CD4-positive, alpha-beta memory T cell (primary cell): ENCODE measurements at regions not wholly inside any gene's neighbourhood (a gene's known extent, or its start where the extent isn't known, plus 50 kb on each side); places are given as distances from the start of the nearest gene placed in this dataset.

ENCODE experiments used
- CTCF ChIA-PET: fragments of 350-600 bp; sonication (Branson Sonifier 250); formaldehyde crosslinking; loops from one replicate; lab custom pipeline; 2021; ENCODE audit warnings: inconsistent platforms; ENCODE audit not compliant: partially characterized antibody; lab: Charles Lee
- POLR2A ChIA-PET: fragments of 350-600 bp; sonication (Branson Sonifier 250); formaldehyde crosslinking; loops from one replicate; lab custom pipeline; 2021; ENCODE audit not compliant: partially characterized antibody; lab: Charles Lee
- DNase-seq, 5 donors: peaks; one replicate each; pipeline versions ENCODE4 v3.0.0 to v3.0.0-alpha.2; 2020 to 2022; ENCODE audit warnings: mixed read lengths in 1 of 5
- H3K27ac ChIP-seq: one replicate; pipeline ENCODE4 v1.7.0; 2013; ENCODE audit warnings: low read depth, low read length
- H3K27me3 ChIP-seq: 2 replicates; pipeline ENCODE4 v1.7.0; 2013; ENCODE audit warnings: mild to moderate bottlenecking, low read length, moderate library complexity; ENCODE audit not compliant: insufficient read depth
- H3K36me3 ChIP-seq: 2 replicates; pipeline ENCODE4 v1.7.0; 2013; ENCODE audit warnings: mild to moderate bottlenecking, low read length, moderate library complexity; ENCODE audit not compliant: insufficient read depth
- H3K4me1 ChIP-seq: 2 replicates; pipeline ENCODE4 v1.7.0; 2013; ENCODE audit warnings: mild to moderate bottlenecking, low read length, moderate library complexity; ENCODE audit not compliant: insufficient read depth
- H3K4me3 ChIP-seq, 2 donors: one replicate each; pipeline ENCODE4 v1.7.0; 2013; ENCODE audit warnings: low read length in 2 of 2, mild to moderate bottlenecking in 1 of 2
- H3K9me3 ChIP-seq, 2 donors: one replicate each; pipeline ENCODE4 v1.7.0; 2013; ENCODE audit warnings: low read length in 2 of 2, control low read depth in 1 of 2; ENCODE audit not compliant: control insufficient read depth in 1 of 2
- H3K27ac Mint-ChIP-seq, 7 donors: one replicate each; pipeline ENCODE4 v1.8.0; 2020 to 2021; ENCODE audit warnings: mixed read lengths in 7 of 7, mild to moderate bottlenecking in 6 of 7, inconsistent platforms in 3 of 7, moderate library complexity in 3 of 7
- H3K27me3 Mint-ChIP-seq, 2 donors: one replicate each; pipeline ENCODE4 v1.8.0; 2020 to 2021; ENCODE audit warnings: mixed read lengths in 2 of 2
- H3K36me3 Mint-ChIP-seq, 2 donors: one replicate each; pipeline ENCODE4 v1.8.0; 2020 to 2021; ENCODE audit warnings: mixed read lengths in 2 of 2, inconsistent platforms in 1 of 2, mild to moderate bottlenecking in 1 of 2
- H3K4me1 Mint-ChIP-seq, 4 donors: one replicate each; pipeline ENCODE4 v1.8.0; 2020 to 2021; ENCODE audit warnings: mixed read lengths in 4 of 4, mild to moderate bottlenecking in 1 of 4
- H3K4me3 Mint-ChIP-seq, 8 donors: one replicate each; pipeline ENCODE4 v1.8.0; 2020 to 2021; ENCODE audit warnings: mixed read lengths in 8 of 8, mild to moderate bottlenecking in 7 of 8, moderate library complexity in 6 of 8, inconsistent platforms in 3 of 8
- H3K9me3 Mint-ChIP-seq, 8 donors: one replicate each; pipeline ENCODE4 v1.8.0; 2020 to 2021; ENCODE audit warnings: mixed read lengths in 8 of 8, mild to moderate bottlenecking in 5 of 8, inconsistent platforms in 3 of 8, moderate library complexity in 1 of 8
- intact Hi-C: fragments of 100-400 bp; cut with micrococcal nuclease; formaldehyde crosslinking; loops from one replicate; pipeline ENCODE4 v1.15.1; 2023

DNA sequence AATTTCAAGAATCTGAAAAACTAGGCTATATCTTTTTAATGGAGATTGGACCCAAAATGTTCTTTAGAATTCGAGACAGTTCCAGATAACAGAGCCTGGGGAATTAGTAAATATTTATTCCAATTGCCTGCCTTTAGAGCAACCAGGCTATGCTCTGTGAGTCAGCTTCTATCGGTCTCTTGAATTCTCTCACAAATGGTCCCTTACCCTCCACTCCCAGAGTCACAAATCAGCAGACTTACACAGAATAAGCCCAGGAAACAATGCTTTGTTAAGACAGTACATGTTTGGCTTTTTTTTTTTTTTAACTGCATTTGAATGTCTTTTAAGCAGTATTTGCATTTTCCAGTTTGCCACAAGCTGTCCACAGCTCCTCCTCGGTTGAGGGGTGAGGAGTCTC is 460.7 kb upstream of the CBLB start:
- Mint-ChIP-seq H3K27me3 (no peaks in the 10 kb centered on the region), H3K4me3 (no peak overlapping the region), H3K27ac (no peak overlapping the region), H3K36me3 (peaks cover 0 to 2% of the 10 kb centered on the region in 2 donors), H3K9me3 (peaks cover 2 to 15% (median 7%) of the 10 kb centered on the region in 8 donors), H3K4me1 (peaks cover 25 to 52% (median 33%) of the 10 kb centered on the region in 4 donors)
- Histone ChIP-seq H3K9me3 (peaks cover 0 to 1% of the 10 kb centered on the region in 2 donors), H3K27ac (no peak overlapping the region), H3K27me3 (no peaks in the 10 kb centered on the region), H3K4me3 (no peak overlapping the region), H3K4me1 (peaks cover 24% of the 10 kb centered on the region), H3K36me3 (no peaks in the 10 kb centered on the region)
- CTCF ChIA-PET = no interaction called here
- POLR2A ChIA-PET = no interaction called here
- intact Hi-C loops = no loop called here
- DNase-seq = no peak

DNA sequence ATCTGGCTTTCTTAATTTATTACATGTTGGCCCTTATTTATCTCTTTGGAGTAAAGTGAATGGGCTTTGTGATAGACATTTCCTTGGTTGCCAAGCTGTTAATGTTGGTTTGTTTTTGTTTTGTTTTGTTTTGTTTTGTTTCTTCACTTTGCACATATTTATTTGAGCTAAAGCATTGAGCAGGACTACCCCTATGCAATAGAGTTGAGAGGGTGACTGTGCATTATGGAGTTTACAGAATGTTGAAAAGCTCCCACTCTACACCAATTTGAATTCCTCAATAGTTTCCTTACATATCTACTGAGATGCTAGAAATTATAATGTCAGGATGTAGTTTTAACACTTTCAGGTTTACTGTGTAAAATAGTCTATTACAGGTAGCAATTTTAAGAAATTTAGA is 462.8 kb upstream of the CBLB start:
- Histone ChIP-seq H3K9me3 (no peaks in the 10 kb centered on the region), H3K4me3 (no peak overlapping the region), H3K27me3 (no peaks in the 10 kb centered on the region), H3K27ac (no peak overlapping the region), H3K36me3 (no peaks in the 10 kb centered on the region), H3K4me1 (peaks cover 44% of the 10 kb centered on the region)
- ChIA-PET POLR2A (no interaction called here), CTCF (no interaction called here)
- Mint-ChIP-seq H3K36me3 (no peaks in the 10 kb centered on the region), H3K27me3 (no peaks in the 10 kb centered on the region), H3K9me3 (peaks cover 0 to 3% (median 0%) of the 10 kb centered on the region in 8 donors), H3K4me1 (peaks cover 32 to 62% (median 44%) of the 10 kb centered on the region in 4 donors), H3K27ac (no peak overlapping the region), H3K4me3 (no peak overlapping the region)
- DNase-seq = no peak
- intact Hi-C loops = loop anchor here (5.0 kb wide), 2 partner anchors 579 to 644 kb away; no protein-coding TSS in a partner anchor

GRCh38 chr3:106332129-106332528 is 463.3 kb upstream of the CBLB start:
- POLR2A ChIA-PET = no interaction called here
- Histone ChIP-seq H3K27me3 (no peaks in the 10 kb centered on the region), H3K4me1 (peaks cover 44% of the 10 kb centered on the region), H3K36me3 (no peaks in the 10 kb centered on the region), H3K27ac (no peak overlapping the region), H3K9me3 (no peaks in the 10 kb centered on the region), H3K4me3 (no peak overlapping the region)
- Mint-ChIP-seq H3K27me3 (no peaks in the 10 kb centered on the region), H3K4me1 (peaks cover 33 to 62% (median 44%) of the 10 kb centered on the region in 4 donors), H3K27ac (no peak overlapping the region), H3K36me3 (no peaks in the 10 kb centered on the region), H3K9me3 (peaks cover 0 to 3% (median 0%) of the 10 kb centered on the region in 8 donors), H3K4me3 (no peak overlapping the region)
- CTCF ChIA-PET = no interaction called here
- no peak for DNase-seq
- intact Hi-C loops = loop anchor here (5.0 kb wide), 2 partner anchors 580 to 645 kb away; no protein-coding TSS in a partner anchor

DNA sequence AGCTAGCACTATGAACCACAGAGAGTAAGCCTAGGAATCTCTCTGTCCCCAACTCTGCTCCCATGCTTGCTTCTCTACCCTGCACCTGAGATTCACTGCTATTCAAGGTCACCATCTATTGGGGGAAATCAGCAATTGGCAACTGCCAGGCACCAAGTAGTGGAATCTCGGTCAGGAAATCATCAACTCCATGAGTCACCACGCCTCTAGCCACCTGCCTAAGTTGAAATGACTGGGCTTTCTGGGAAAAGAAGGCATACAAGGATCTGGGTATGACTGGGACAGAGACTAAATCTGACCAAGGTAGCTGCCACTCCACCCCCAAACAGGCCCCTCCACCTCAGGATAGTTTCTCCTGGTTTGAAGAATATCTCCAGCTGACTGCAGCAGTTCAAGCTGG is 464.1 kb upstream of the CBLB start:
- Mint-ChIP-seq H3K9me3 (peaks cover 0 to 3% (median under 1%) of the 10 kb centered on the region in 8 donors), H3K27ac (peak overlapping the region in 1 of 7 donors; percentile 37), H3K36me3 (no peaks in the 10 kb centered on the region), H3K4me3 (peak overlapping the region in 1 of 8 donors; percentile 13), H3K4me1 (peaks cover 28 to 59% (median 40%) of the 10 kb centered on the region in 4 donors), H3K27me3 (no peaks in the 10 kb centered on the region)
- POLR2A ChIA-PET = interaction anchor here (0.7 kb wide), 1 partner anchor 464 kb away, joined by 3 read pairs; the partner anchor contains the start of gene CBLB
- no peaks in the 10 kb centered on the region for H3K36me3 ChIP-seq
- DNase-seq = peak in 1 of 5 donors; percentile 23
- H3K27ac ChIP-seq = no peak overlapping the region
- peaks cover 41% of the 10 kb centered on the region for H3K4me1 ChIP-seq
- CTCF ChIA-PET = interaction anchor here (0.5 to 0.9 kb wide), 2 partner anchors 38 to 680 kb away, joined by 3 read pairs; no protein-coding TSS in a partner anchor
- no peaks in the 10 kb centered on the region for H3K27me3 ChIP-seq
- no peak overlapping the region for H3K4me3 ChIP-seq
- no peaks in the 10 kb centered on the region for H3K9me3 ChIP-seq
- intact Hi-C loops = loop anchor here (5.0 kb wide), 2 partner anchors 581 to 646 kb away; no protein-coding TSS in a partner anchor

DNA sequence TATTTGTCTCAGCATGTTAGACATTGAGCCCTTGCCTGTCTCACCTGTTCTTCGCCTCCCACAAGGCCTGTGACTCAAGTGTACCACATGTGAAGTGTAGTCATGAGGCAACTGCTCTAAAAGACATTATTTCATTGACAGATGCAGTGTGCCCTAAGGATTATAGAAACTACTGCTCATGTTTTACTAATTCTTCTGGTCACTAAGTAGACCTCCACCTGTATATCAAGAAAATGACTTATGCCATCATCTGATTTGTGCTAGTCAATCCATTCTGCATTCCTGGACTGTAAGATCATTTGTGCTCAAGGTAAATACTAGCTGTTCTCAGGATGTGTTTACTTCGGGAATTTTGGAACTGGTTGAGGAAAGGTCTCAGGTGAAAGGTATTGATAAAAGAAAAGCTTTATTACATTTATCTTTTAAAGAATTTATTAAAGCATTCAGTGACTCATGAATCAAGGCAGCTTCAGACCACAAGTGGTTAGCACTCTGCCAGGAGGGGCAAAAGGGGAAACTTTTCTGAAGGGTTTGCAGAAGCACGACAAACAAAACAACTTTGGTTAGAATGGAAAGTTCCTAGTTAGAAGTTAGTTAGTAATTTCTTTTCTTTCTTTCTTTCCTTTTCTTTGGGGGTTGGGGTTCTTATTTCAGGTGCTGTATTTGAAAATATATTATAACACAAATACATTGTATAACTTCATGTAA is 465.3 kb upstream of the CBLB start:
- Mint-ChIP-seq H3K27ac (peak overlapping the region; percentile 25 to 68 (median 43)), H3K36me3 (no peaks in the 10 kb centered on the region), H3K9me3 (peaks cover 0 to 3% (median under 1%) of the 10 kb centered on the region in 8 donors), H3K4me1 (peaks cover 37 to 70% (median 50%) of the 10 kb centered on the region in 4 donors), H3K4me3 (peak overlapping the region; percentile 14 to 71 (median 56)), H3K27me3 (no peaks in the 10 kb centered on the region)
- CTCF ChIA-PET = interaction anchor here (0.9 kb wide), 1 partner anchor 40 kb away, joined by 3 read pairs; no protein-coding TSS in a partner anchor
- Histone ChIP-seq H3K27me3 (no peaks in the 10 kb centered on the region), H3K4me1 (peaks cover 53% of the 10 kb centered on the region), H3K27ac (no peak overlapping the region), H3K9me3 (no peaks in the 10 kb centered on the region), H3K36me3 (no peaks in the 10 kb centered on the region), H3K4me3 (peak overlapping the region in 1 of 2 donors; percentile 8)
- DNase-seq = peak in 4 of 5 donors; percentile 17 to 66 (median 28)
- POLR2A ChIA-PET = no interaction called here
- intact Hi-C loops = loop anchor here (5.0 kb wide), 2 partner anchors 582 to 647 kb away; no protein-coding TSS in a partner anchor

- Histone ChIP-seq H3K9me3 (no peaks in the 10 kb centered on the region), H3K36me3 (no peaks in the 10 kb centered on the region), H3K4me3 (no peak overlapping the region), H3K4me1 (peaks cover 61% of the 10 kb centered on the region), H3K27ac (no peak overlapping the region), H3K27me3 (no peaks in the 10 kb centered on the region)
- CTCF ChIA-PET = no interaction called here
- Mint-ChIP-seq H3K4me3 (peak overlapping the region in 5 of 8 donors; percentile 7 to 58 (median 26)), H3K4me1 (peaks cover 39 to 67% (median 54%) of the 10 kb centered on the region in 4 donors), H3K27me3 (peaks cover 0 to 2% of the 10 kb centered on the region in 2 donors), H3K36me3 (no peaks in the 10 kb centered on the region), H3K9me3 (peaks cover 0 to 3% (median under 1%) of the 10 kb centered on the region in 8 donors), H3K27ac (peak overlapping the region in 1 of 7 donors; percentile 44)
- POLR2A ChIA-PET = interaction anchor here (0.6 kb wide), 1 partner anchor 68 kb away, joined by 4 read pairs; no protein-coding TSS in a partner anchor
- no peak for DNase-seq
- intact Hi-C loops = loop anchor here (5.0 kb wide), 1 partner anchor 159 kb away; no protein-coding TSS in a partner anchor
These were observed 467.8 kb upstream of the CBLB start for GRCh38 chr3:106336619-106337018.

DNA sequence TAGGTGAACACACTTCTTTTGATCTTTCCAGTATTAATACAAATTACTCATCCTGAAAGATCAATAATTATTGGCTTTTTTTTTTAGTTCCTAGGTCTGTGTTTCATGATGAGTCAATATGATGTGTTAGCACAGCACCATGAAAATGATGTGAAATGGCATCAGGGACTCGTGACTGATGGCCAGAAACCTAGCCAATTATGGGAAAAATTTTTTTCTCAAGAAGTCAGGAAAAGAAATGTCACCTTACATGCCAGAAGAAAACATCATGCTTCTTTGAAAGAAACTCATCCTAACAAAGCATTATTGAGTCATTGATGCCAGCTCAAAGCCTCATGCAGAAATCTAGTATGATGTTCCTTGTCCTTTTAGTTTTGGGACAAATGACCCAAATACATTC is 468.3 kb upstream of the CBLB start:
- DNase-seq = no peak
- peaks cover 61% of the 10 kb centered on the region for H3K4me1 ChIP-seq
- peaks cover 0 to 3% (median under 1%) of the 10 kb centered on the region in 8 donors for H3K9me3 Mint-ChIP-seq
- peak overlapping the region in 1 of 8 donors; percentile 15 for H3K4me3 Mint-ChIP-seq
- no peaks in the 10 kb centered on the region for H3K36me3 ChIP-seq
- no peaks in the 10 kb centered on the region for H3K36me3 Mint-ChIP-seq
- no peak overlapping the region for H3K27ac ChIP-seq
- no peak overlapping the region for H3K27ac Mint-ChIP-seq
- ChIA-PET POLR2A (interaction anchor here (0.6 kb wide), 1 partner anchor 67 kb away, joined by 4 read pairs; no protein-coding TSS in a partner anchor), CTCF (no interaction called here)
- peaks cover 38 to 62% (median 51%) of the 10 kb centered on the region in 4 donors for H3K4me1 Mint-ChIP-seq
- H3K27me3 Mint-ChIP-seq = peaks cover 0 to 2% of the 10 kb centered on the region in 2 donors
- no peak overlapping the region for H3K4me3 ChIP-seq
- no peaks in the 10 kb centered on the region for H3K27me3 ChIP-seq
- intact Hi-C loops = loop anchor here (5.0 kb wide), 1 partner anchor 160 kb away; no protein-coding TSS in a partner anchor
- no peaks in the 10 kb centered on the region for H3K9me3 ChIP-seq
